IPS-20b (cell line): ENCODE measurements at regions not wholly inside any gene's neighbourhood (a gene's known extent, or its start where the extent isn't known, plus 50 kb on each side); places are given as distances from the start of the nearest gene placed in this dataset.

Experiments used
- H3K27ac ChIP-seq: one replicate; pipeline ENCODE4 v1.5.1; 2013; ENCODE audit warnings: low read length
- H3K27me3 ChIP-seq: 2 replicates; pipeline ENCODE4 v1.6.1; 2013; ENCODE audit warnings: mild to moderate bottlenecking, low read length, inconsistent platforms; ENCODE audit not compliant: insufficient read depth
- H3K36me3 ChIP-seq: 2 replicates; pipeline ENCODE4 v1.6.1; 2013; ENCODE audit warnings: low read depth, mild to moderate bottlenecking, inconsistent platforms, low read length, moderate library complexity; ENCODE audit not compliant: insufficient read depth
- H3K4me1 ChIP-seq: 2 replicates; pipeline ENCODE4 v1.6.1; 2013; ENCODE audit warnings: mild to moderate bottlenecking, control low read depth, inconsistent platforms, low read length, moderate library complexity; ENCODE audit not compliant: insufficient read depth
- H3K4me3 ChIP-seq: 2 replicates; pipeline ENCODE4 v1.5.1; 2013; ENCODE audit warnings: mild to moderate bottlenecking, low read length, inconsistent platforms
- H3K9ac ChIP-seq: 2 replicates; pipeline ENCODE4 v1.6.1; 2013; ENCODE audit warnings: low read depth, mild to moderate bottlenecking, inconsistent platforms, low read length, moderate library complexity
- H3K9me3 ChIP-seq: 2 replicates; pipeline ENCODE4 v1.6.1; 2013; ENCODE audit warnings: mild to moderate bottlenecking, low read depth, low read length, inconsistent platforms; ENCODE audit not compliant: insufficient read depth

GRCh38 chr15:69625328-69625727 lies 172.7 kb downstream of the RPLP1 start:
- Histone ChIP-seq H3K4me3 (no peak overlapping the region), H3K36me3 (no peaks in the 10 kb centered on the region), H3K27me3 (no peaks in the 10 kb centered on the region), H3K4me1 (no peaks in the 10 kb centered on the region), H3K9me3 (peaks cover 3% of the 10 kb centered on the region), H3K9ac (no peak overlapping the region), H3K27ac (no peak overlapping the region)

GRCh38 chr15:69626095-69627066 lies 173.8 kb downstream of the RPLP1 start:
- Histone ChIP-seq H3K9me3 (peaks cover 3% of the 10 kb centered on the region), H3K27ac (no peak overlapping the region), H3K4me3 (no peak overlapping the region), H3K4me1 (no peaks in the 10 kb centered on the region), H3K9ac (no peak overlapping the region), H3K27me3 (no peaks in the 10 kb centered on the region), H3K36me3 (no peaks in the 10 kb centered on the region)

GRCh38 chr15:69627548-69628158 lies 175.0 kb downstream of the RPLP1 start:
- Histone ChIP-seq H3K27ac (no peak overlapping the region), H3K27me3 (no peaks in the 10 kb centered on the region), H3K9me3 (peaks cover 3% of the 10 kb centered on the region), H3K4me1 (no peaks in the 10 kb centered on the region), H3K36me3 (no peaks in the 10 kb centered on the region), H3K4me3 (no peak overlapping the region), H3K9ac (no peak overlapping the region)

GRCh38 chr15:69628256-69629093 lies 175.9 kb downstream of the RPLP1 start:
- Histone ChIP-seq H3K4me1 (no peaks in the 10 kb centered on the region), H3K27ac (no peak overlapping the region), H3K36me3 (no peaks in the 10 kb centered on the region), H3K27me3 (no peaks in the 10 kb centered on the region), H3K4me3 (no peak overlapping the region), H3K9ac (no peak overlapping the region), H3K9me3 (no peaks in the 10 kb centered on the region)

DNA sequence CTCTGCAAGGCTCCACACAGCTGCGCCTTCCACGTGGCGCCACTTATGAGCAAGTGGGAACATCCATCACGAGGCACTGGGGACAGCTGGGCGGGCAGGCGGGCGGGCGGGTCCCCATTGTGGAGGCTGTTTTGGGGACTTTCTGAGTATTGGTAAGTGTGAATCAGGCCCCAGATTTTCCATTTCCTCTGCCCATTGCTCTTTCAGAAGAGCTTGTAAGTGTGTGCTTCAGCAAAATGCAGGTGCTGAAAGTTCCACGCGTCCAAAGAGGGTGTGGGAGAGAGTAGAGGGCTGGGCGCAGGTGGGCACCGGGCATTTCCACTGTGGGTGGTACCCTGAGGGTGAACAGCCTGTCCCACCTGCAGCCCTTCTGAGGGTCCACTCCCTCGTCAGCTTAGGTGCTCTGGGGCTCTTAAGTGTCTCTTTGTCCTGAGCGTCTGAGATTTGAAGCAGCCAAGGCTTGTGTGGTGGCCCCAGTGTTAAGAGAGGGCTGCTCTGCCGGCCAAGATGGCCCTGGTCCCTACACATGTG lies 177.1 kb downstream of the RPLP1 start:
- no peak overlapping the region for H3K27ac ChIP-seq
- H3K9ac ChIP-seq = no peak overlapping the region
- no peaks in the 10 kb centered on the region for H3K36me3 ChIP-seq
- H3K4me3 ChIP-seq = no peak overlapping the region
- no peaks in the 10 kb centered on the region for H3K9me3 ChIP-seq
- H3K27me3 ChIP-seq = no peaks in the 10 kb centered on the region
- H3K4me1 ChIP-seq = no peaks in the 10 kb centered on the region

DNA sequence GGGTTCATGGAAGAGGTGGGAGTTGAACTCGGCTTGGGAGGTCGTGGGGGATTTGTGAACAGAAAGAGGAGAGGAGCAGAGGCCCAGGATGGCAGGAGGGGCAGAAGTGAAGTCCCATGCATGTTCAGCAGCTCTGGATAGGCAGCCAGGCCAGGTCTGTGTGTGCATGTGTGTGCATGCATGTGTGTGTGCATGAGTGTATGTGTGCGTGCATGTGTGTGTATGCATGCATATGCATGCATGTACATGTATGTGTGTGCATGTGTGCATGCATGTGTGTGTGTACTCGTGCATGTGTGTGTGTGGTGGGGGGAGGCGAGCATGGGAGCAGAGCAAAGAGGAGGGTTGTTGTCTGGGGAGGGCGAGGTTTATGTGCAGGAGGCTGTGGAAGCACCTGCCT lies 178.4 kb downstream of the RPLP1 start:
- H3K36me3 ChIP-seq = no peaks in the 10 kb centered on the region
- no peaks in the 10 kb centered on the region for H3K4me1 ChIP-seq
- no peak overlapping the region for H3K9ac ChIP-seq
- H3K27ac ChIP-seq = no peak overlapping the region
- H3K9me3 ChIP-seq = no peaks in the 10 kb centered on the region
- H3K4me3 ChIP-seq = no peak overlapping the region
- H3K27me3 ChIP-seq = no peaks in the 10 kb centered on the region

- H3K9ac ChIP-seq = no peak overlapping the region
- H3K36me3 ChIP-seq = no peaks in the 10 kb centered on the region
- no peaks in the 10 kb centered on the region for H3K27me3 ChIP-seq
- no peaks in the 10 kb centered on the region for H3K4me1 ChIP-seq
- no peaks in the 10 kb centered on the region for H3K9me3 ChIP-seq
- no peak overlapping the region for H3K4me3 ChIP-seq
- no peak overlapping the region for H3K27ac ChIP-seq
Observed at GRCh38 chr15:69631978-69632377, 179.4 kb downstream of the RPLP1 start.

GRCh38 chr15:69634860-69635259 lies 182.2 kb downstream of the RPLP1 start:
- no peaks in the 10 kb centered on the region for H3K36me3 ChIP-seq
- no peak overlapping the region for H3K4me3 ChIP-seq
- H3K27me3 ChIP-seq = no peaks in the 10 kb centered on the region
- H3K9me3 ChIP-seq = peaks cover under 1% of the 10 kb centered on the region; the same call in 1 of the 2 replicates
- H3K27ac ChIP-seq = no peak overlapping the region
- H3K9ac ChIP-seq = no peak overlapping the region
- no peaks in the 10 kb centered on the region for H3K4me1 ChIP-seq

GRCh38 chr15:69636169-69636915 lies 183.7 kb downstream of the RPLP1 start:
- Histone ChIP-seq H3K27me3 (no peaks in the 10 kb centered on the region), H3K9ac (no peak overlapping the region), H3K36me3 (no peaks in the 10 kb centered on the region), H3K9me3 (peaks cover 12% of the 10 kb centered on the region), H3K4me3 (no peak overlapping the region), H3K27ac (no peak overlapping the region), H3K4me1 (no peaks in the 10 kb centered on the region)

- H3K9ac ChIP-seq = no peak overlapping the region
- H3K9me3 ChIP-seq = peaks cover 12% of the 10 kb centered on the region
- no peaks in the 10 kb centered on the region for H3K27me3 ChIP-seq
- H3K36me3 ChIP-seq = no peaks in the 10 kb centered on the region
- no peak overlapping the region for H3K27ac ChIP-seq
- no peak overlapping the region for H3K4me3 ChIP-seq
- H3K4me1 ChIP-seq = no peaks in the 10 kb centered on the region
Observed at GRCh38 chr15:69637818-69638217, 185.2 kb downstream of the RPLP1 start.

- H3K4me1 ChIP-seq = peaks cover 17% of the 10 kb centered on the region; the same call in 1 of the 2 replicates
- no peaks in the 10 kb centered on the region for H3K27me3 ChIP-seq
- H3K9me3 ChIP-seq = peaks cover 12% of the 10 kb centered on the region
- H3K4me3 ChIP-seq = no peak overlapping the region
- H3K27ac ChIP-seq = no peak overlapping the region
- H3K9ac ChIP-seq = no peak overlapping the region
- no peaks in the 10 kb centered on the region for H3K36me3 ChIP-seq
Observed at GRCh38 chr15:69643476-69643875, 190.9 kb downstream of the RPLP1 start.
